ENCODE measurements at regions not wholly inside any gene's neighbourhood (a gene's known extent, or its start where the extent isn't known, plus 50 kb on each side); places are given as distances from the start of the nearest gene placed in this dataset.

DNA sequence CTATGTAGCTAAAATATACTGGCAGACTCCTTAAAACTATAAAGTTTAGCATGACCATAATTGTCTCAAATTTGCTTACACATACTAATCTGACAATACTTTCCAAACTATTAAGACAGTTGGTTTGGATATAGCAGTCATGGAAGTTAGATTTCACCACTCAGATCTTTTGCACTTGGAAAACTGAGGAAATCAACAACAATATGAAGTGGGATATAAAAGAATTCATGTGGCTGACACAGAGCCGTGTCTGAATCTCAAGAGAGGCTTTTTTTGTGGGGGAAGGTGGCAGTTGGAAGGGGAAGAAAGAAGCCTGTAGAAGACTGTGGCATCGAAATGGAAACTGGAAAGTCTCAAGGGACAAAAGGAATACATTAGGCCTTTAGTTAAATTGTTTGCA is 166.6 kb upstream of the FLRT2 start:
- peaks cover 3% of the 10 kb centered on the region for H3K9me3 Mint-ChIP-seq
- ChIA-PET CTCF (no interaction called here), POLR2A (no interaction called here)
- no peak overlapping the region for H3K27ac Mint-ChIP-seq
- DNase-seq (ENCODE audit: low spot score), result no peak
- TF ChIP-seq, protein P1, sequence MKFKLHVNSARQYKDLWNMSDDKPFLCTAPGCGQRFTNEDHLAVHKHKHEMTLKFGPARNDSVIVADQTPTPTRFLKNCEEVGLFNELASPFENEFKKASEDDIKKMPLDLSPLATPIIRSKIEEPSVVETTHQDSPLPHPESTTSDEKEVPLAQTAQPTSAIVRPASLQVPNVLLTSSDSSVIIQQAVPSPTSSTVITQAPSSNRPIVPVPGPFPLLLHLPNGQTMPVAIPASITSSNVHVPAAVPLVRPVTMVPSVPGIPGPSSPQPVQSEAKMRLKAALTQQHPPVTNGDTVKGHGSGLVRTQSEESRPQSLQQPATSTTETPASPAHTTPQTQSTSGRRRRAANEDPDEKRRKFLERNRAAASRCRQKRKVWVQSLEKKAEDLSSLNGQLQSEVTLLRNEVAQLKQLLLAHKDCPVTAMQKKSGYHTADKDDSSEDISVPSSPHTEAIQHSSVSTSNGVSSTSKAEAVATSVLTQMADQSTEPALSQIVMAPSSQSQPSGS (CRISPR knock-in tag; IDR thresholded peaks at IDR 0.05; ENCODE audit: borderline replicate concordance, low read depth), result no peak
- TF ChIP-seq ZNF281 (CRISPR knock-in tag; IDR thresholded peaks at IDR 0.05), result no peak
- TF ChIP-seq PRRX2 (CRISPR knock-in tag; IDR thresholded peaks at IDR 0.05), result no peak
- TF ChIP-seq, protein P2, sequence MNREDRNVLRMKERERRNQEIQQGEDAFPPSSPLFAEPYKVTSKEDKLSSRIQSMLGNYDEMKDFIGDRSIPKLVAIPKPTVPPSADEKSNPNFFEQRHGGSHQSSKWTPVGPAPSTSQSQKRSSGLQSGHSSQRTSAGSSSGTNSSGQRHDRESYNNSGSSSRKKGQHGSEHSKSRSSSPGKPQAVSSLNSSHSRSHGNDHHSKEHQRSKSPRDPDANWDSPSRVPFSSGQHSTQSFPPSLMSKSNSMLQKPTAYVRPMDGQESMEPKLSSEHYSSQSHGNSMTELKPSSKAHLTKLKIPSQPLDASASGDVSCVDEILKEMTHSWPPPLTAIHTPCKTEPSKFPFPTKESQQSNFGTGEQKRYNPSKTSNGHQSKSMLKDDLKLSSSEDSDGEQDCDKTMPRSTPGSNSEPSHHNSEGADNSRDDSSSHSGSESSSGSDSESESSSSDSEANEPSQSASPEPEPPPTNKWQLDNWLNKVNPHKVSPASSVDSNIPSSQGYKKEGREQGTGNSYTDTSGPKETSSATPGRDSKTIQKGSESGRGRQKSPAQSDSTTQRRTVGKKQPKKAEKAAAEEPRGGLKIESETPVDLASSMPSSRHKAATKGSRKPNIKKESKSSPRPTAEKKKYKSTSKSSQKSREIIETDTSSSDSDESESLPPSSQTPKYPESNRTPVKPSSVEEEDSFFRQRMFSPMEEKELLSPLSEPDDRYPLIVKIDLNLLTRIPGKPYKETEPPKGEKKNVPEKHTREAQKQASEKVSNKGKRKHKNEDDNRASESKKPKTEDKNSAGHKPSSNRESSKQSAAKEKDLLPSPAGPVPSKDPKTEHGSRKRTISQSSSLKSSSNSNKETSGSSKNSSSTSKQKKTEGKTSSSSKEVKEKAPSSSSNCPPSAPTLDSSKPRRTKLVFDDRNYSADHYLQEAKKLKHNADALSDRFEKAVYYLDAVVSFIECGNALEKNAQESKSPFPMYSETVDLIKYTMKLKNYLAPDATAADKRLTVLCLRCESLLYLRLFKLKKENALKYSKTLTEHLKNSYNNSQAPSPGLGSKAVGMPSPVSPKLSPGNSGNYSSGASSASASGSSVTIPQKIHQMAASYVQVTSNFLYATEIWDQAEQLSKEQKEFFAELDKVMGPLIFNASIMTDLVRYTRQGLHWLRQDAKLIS (CRISPR knock-in tag; IDR thresholded peaks at IDR 0.05; ENCODE audit: borderline replicate concordance), result no peak
- TF ChIP-seq FOXP1 (CRISPR knock-in tag; IDR thresholded peaks at IDR 0.05; ENCODE audit: borderline replicate concordance), result no peak
- TF ChIP-seq ETV6 (CRISPR knock-in tag; IDR thresholded peaks at IDR 0.05), result no peak
- H3K4me3 Mint-ChIP-seq, result no peak overlapping the region
- no peaks in the 10 kb centered on the region for H3K27me3 Mint-ChIP-seq (ENCODE audit: low read depth)
- no peaks in the 10 kb centered on the region for H3K36me3 Mint-ChIP-seq
- ATAC-seq, result no peak
- H3K4me1 Mint-ChIP-seq, result no peaks in the 10 kb centered on the region

DNA sequence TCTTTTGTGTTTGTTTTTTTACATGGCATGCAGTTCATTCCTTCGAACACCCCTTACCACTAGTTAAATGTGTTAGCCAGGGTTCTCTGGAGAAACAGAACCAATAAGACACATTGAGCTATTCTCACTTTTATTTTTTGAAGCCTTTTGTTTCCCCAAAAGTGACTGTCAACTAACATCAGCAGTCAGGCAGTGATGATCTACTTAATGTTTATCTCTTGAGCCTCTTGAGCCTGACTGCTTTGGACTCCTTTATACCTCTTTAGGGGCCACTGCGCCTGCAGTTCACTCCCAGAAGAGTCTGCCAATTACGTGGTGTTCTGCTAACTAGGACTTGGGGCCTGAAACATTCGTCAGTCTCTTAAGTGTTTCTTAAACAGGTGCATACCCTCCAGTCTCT is 163.7 kb upstream of the FLRT2 start:
- Mint-ChIP-seq H3K9me3 (peaks cover 13% of the 10 kb centered on the region), H3K27me3 (ENCODE audit: low read depth) (no peaks in the 10 kb centered on the region), H3K27ac (no peak overlapping the region), H3K4me1 (no peaks in the 10 kb centered on the region), H3K4me3 (no peak overlapping the region), H3K36me3 (no peaks in the 10 kb centered on the region)
- POLR2A ChIA-PET, result no interaction called here
- DNase-seq (ENCODE audit: low spot score) (no peak), ATAC-seq (no peak)
- TF ChIP-seq, protein P3, sequence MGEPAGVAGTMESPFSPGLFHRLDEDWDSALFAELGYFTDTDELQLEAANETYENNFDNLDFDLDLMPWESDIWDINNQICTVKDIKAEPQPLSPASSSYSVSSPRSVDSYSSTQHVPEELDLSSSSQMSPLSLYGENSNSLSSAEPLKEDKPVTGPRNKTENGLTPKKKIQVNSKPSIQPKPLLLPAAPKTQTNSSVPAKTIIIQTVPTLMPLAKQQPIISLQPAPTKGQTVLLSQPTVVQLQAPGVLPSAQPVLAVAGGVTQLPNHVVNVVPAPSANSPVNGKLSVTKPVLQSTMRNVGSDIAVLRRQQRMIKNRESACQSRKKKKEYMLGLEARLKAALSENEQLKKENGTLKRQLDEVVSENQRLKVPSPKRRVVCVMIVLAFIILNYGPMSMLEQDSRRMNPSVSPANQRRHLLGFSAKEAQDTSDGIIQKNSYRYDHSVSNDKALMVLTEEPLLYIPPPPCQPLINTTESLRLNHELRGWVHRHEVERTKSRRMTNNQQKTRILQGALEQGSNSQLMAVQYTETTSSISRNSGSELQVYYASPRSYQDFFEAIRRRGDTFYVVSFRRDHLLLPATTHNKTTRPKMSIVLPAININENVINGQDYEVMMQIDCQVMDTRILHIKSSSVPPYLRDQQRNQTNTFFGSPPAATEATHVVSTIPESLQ (CRISPR knock-in tag; IDR thresholded peaks at IDR 0.05), result no peak
- TF ChIP-seq NFYB (CRISPR knock-in tag; conservative IDR thresholded peaks at IDR 0.05; ENCODE audit: low read depth) (no peak), ELF4 (CRISPR knock-in tag; IDR thresholded peaks at IDR 0.05; ENCODE audit: low read depth) (no peak), KAT7 (CRISPR knock-in tag; IDR thresholded peaks at IDR 0.05; ENCODE audit: borderline replicate concordance) (no peak), ZBTB21 (CRISPR knock-in tag; IDR thresholded peaks at IDR 0.05; ENCODE audit: borderline replicate concordance) (no peak), JAZF1 (CRISPR knock-in tag; IDR thresholded peaks at IDR 0.05) (no peak), CREB1 (CRISPR knock-in tag; IDR thresholded peaks at IDR 0.05) (no peak), MXD4 (CRISPR knock-in tag; IDR thresholded peaks at IDR 0.05; ENCODE audit: borderline replicate concordance) (no peak), TEAD4 (CRISPR knock-in tag; IDR thresholded peaks at IDR 0.05) (no peak), NR3C1 (CRISPR knock-in tag; conservative IDR thresholded peaks at IDR 0.05; ENCODE audit: low read depth) (no peak), ZNF512 (CRISPR knock-in tag; IDR thresholded peaks at IDR 0.05; ENCODE audit: borderline replicate concordance) (no peak)
- TF ChIP-seq, protein P4, sequence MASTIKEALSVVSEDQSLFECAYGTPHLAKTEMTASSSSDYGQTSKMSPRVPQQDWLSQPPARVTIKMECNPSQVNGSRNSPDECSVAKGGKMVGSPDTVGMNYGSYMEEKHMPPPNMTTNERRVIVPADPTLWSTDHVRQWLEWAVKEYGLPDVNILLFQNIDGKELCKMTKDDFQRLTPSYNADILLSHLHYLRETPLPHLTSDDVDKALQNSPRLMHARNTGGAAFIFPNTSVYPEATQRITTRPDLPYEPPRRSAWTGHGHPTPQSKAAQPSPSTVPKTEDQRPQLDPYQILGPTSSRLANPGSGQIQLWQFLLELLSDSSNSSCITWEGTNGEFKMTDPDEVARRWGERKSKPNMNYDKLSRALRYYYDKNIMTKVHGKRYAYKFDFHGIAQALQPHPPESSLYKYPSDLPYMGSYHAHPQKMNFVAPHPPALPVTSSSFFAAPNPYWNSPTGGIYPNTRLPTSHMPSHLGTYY (CRISPR knock-in tag; IDR thresholded peaks at IDR 0.05), result no peak
- CTCF ChIA-PET, result no interaction called here

Measured in WTC11 (cell line).